Endothelial cell of umbilical vein (primary cell): ENCODE measurements at regions not wholly inside any gene's neighbourhood (a gene's known extent, or its start where the extent isn't known, plus 50 kb on each side); places are given as distances from the start of the nearest gene placed in this dataset.

Experiments used
- BruUV-seq: library from RNA; stranded (reverse); fragments of 400-500 nt; replicated peaks from 2 replicates; lab custom pipeline; 2021; lab: Mats Ljungman, UMichigan
- CTCF ChIA-PET: fragments of 300-600, 350-600 bp; sonication (Branson Sonifier 250); formaldehyde crosslinking; loops from one replicate; lab custom pipeline; 2021; ENCODE audit warnings: antibody characterized with exemption, inconsistent platforms; lab: Charles Lee
- POLR2A ChIA-PET: fragments of 300-600, 350-600 bp; sonication (Branson Sonifier 250); formaldehyde crosslinking; loops from one replicate; lab custom pipeline; 2021; ENCODE audit warnings: antibody characterized with exemption, inconsistent platforms; lab: Charles Lee
- DNase-seq: peaks from one replicate; pipeline ENCODE4 v3.0.0-alpha.2; 2011; ENCODE audit warnings: low read depth, low spot score
- FAIRE-seq: peaks from 2 replicates; lab custom pipeline; 2011; peaks lifted over from hg19 to GRCh38; lab: Jason Lieb, UNC
- H2AFZ ChIP-seq: 2 replicates; pipeline ENCODE4 v1.6.0; 2012; ENCODE audit warnings: low read depth, low read length, control low read depth, inconsistent platforms
- H3K27ac ChIP-seq: 2 replicates; pipeline ENCODE4 v1.5.1; 2011; ENCODE audit warnings: low read depth, mild to moderate bottlenecking, control low read depth, low read length, moderate library complexity; ENCODE audit not compliant: insufficient read depth
- H3K27me3 ChIP-seq, 2 experiments: 2 replicates each; pipeline versions ENCODE4 v1.6.0 to v1.6.1; 2011; ENCODE audit warnings: low read length in 2 of 2, mixed read lengths in 1 of 2; ENCODE audit not compliant: control insufficient read depth in 2 of 2, insufficient read depth in 2 of 2
- H3K36me3 ChIP-seq, 2 experiments: 2 replicates in 1 of 2; 3 replicates in 1 of 2; pipeline ENCODE4 v1.5.1; 2011; ENCODE audit warnings: low read length in 2 of 2, mild to moderate bottlenecking in 1 of 2, moderate library complexity in 1 of 2; ENCODE audit not compliant: control insufficient read depth in 2 of 2, insufficient read depth in 2 of 2; ENCODE audit errors: extremely low read depth in 1 of 2
- H3K4me1 ChIP-seq: 3 replicates; pipeline ENCODE4 v1.5.1; 2011; ENCODE audit warnings: mild to moderate bottlenecking, low read length; ENCODE audit not compliant: control insufficient read depth, insufficient read depth; ENCODE audit errors: extremely low read depth
- H3K4me2 ChIP-seq: 2 replicates; pipeline ENCODE4 v1.6.1; 2011; ENCODE audit warnings: low read length, control low read depth, mixed read lengths; ENCODE audit not compliant: insufficient read depth
- H3K4me3 ChIP-seq, 3 experiments: fragments of 200-600 bp in 1 of 3; sonication (generic), shearing (Covaris generic) in 1 of 3; replicated peaks in 1 of 3; 2 replicates each; pipeline ENCODE4 v1.5.1; 2011 to 2016; ENCODE audit warnings: control low read depth in 3 of 3, low read length in 3 of 3, mild to moderate bottlenecking in 2 of 3, inconsistent platforms in 1 of 3, low read depth in 1 of 3, moderate library complexity in 1 of 3; ENCODE audit not compliant: insufficient read depth in 1 of 3
- H3K79me2 ChIP-seq: 2 replicates; pipeline ENCODE4 v1.6.0; 2012; ENCODE audit warnings: low read length, inconsistent platforms; ENCODE audit not compliant: control insufficient read depth, insufficient read depth
- H3K9ac ChIP-seq: replicated peaks from 2 replicates; pipeline ENCODE3; 2011; ENCODE audit warnings: low read length, control low read depth; ENCODE audit not compliant: insufficient read depth; ENCODE audit errors: extremely low read depth
- H3K9me1 ChIP-seq: replicated peaks from 3 replicates; pipeline ENCODE4 v1.6.0; 2011; ENCODE audit warnings: mild to moderate bottlenecking, low read length; ENCODE audit not compliant: control insufficient read depth, insufficient read depth; ENCODE audit errors: extremely low read depth
- H3K9me3 ChIP-seq: replicated peaks from 2 replicates; pipeline ENCODE4 v1.5.1; 2012; ENCODE audit warnings: low read length, inconsistent platforms; ENCODE audit not compliant: control insufficient read depth, insufficient read depth
- H4K20me1 ChIP-seq: replicated peaks from 2 replicates; pipeline ENCODE3; 2011; ENCODE audit warnings: mild to moderate bottlenecking, low read length; ENCODE audit not compliant: control insufficient read depth, insufficient read depth; ENCODE audit errors: extremely low read depth
- CTCF ChIP-seq, 2 donors: IDR thresholded peaks; 1 replicate in 1 of 2; 2 replicates in 1 of 2; pipeline ENCODE4 v1.5.1; 2011; ENCODE audit warnings: low read length in 2 of 2, mild to moderate bottlenecking in 2 of 2, moderate library complexity in 2 of 2, control low read depth in 1 of 2, inconsistent platforms in 1 of 2, low read depth in 1 of 2; ENCODE audit not compliant: insufficient read depth in 1 of 2; ENCODE audit errors: extremely low read depth in 1 of 2
- EZH2 ChIP-seq: IDR thresholded peaks from 2 replicates; pipeline ENCODE4 v1.6.1; 2012; ENCODE audit warnings: borderline replicate concordance, low read depth, mild to moderate bottlenecking, moderate library complexity, low read length, inconsistent platforms; ENCODE audit not compliant: severe bottlenecking
- FOS ChIP-seq: IDR thresholded peaks from 2 replicates; pipeline ENCODE4 v1.6.1; 2011; ENCODE audit warnings: mild to moderate bottlenecking, low read length, moderate library complexity, borderline replicate concordance; ENCODE audit not compliant: insufficient read depth
- GATA2 ChIP-seq: IDR thresholded peaks from 2 replicates; pipeline ENCODE4 v1.7.0; 2011; ENCODE audit warnings: low read depth, mild to moderate bottlenecking, moderate library complexity, mixed read lengths, low read length; ENCODE audit not compliant: insufficient read length, insufficient read depth
- JUN ChIP-seq: IDR thresholded peaks from 2 replicates; pipeline ENCODE4 v1.6.1; 2011; ENCODE audit warnings: borderline replicate concordance, low read depth; ENCODE audit not compliant: insufficient read length, insufficient read depth
- MAX ChIP-seq: IDR thresholded peaks from 2 replicates; pipeline ENCODE4 v1.6.1; 2011; ENCODE audit not compliant: insufficient read depth, insufficient read length
- MYC ChIP-seq: IDR thresholded peaks from one replicate; pipeline ENCODE4 v1.6.1; 2011; ENCODE audit warnings: mild to moderate bottlenecking, low read depth, low read length
- POLR2A ChIP-seq: IDR thresholded peaks from 2 replicates; pipeline ENCODE4 v1.6.1; 2012; ENCODE audit warnings: low read depth, mild to moderate bottlenecking, control low read depth, low read length
- POLR2AphosphoS5 ChIP-seq: IDR thresholded peaks from 2 replicates; pipeline ENCODE4 v1.6.1; 2012; ENCODE audit warnings: low read depth, mild to moderate bottlenecking, control low read depth, low read length, moderate library complexity; ENCODE audit not compliant: insufficient read depth
- dilution Hi-C: fragments of 300-500 bp; cut with MboI; formaldehyde crosslinking; loops from one replicate; pipeline ENCODE4 v1.15.0; 2019; ENCODE audit warnings: low sequenced_read_pairs; ENCODE audit not compliant: extremely low pct_ligation_motif_present
- intact Hi-C: fragments of 100-400 bp; cut with micrococcal nuclease; formaldehyde crosslinking; loops from one replicate; pipeline ENCODE4 v1.10.0; 2022

- Histone ChIP-seq H3K4me2 (no peak overlapping the region), H3K36me3 (no peaks in the 10 kb centered on the region), H3K79me2 (no peaks in the 10 kb centered on the region), H3K4me3 (no peak overlapping the region), H3K9me3 (no peaks in the 10 kb centered on the region), H3K27me3 (peaks cover 0 to 2% of the 10 kb centered on the region in 2 experiments), H3K4me1 (peaks cover 6% of the 10 kb centered on the region), H3K27ac (no peak overlapping the region), H3K9ac (no peak overlapping the region), H4K20me1 (no peaks in the 10 kb centered on the region), H2AFZ (no peak overlapping the region), H3K9me1 (no peaks in the 10 kb centered on the region)
- ChIA-PET CTCF (interaction anchor here (1.5 kb wide), 1 partner anchor 10 kb away, joined by 8 read pairs; no protein-coding TSS in a partner anchor), POLR2A (no interaction called here)
- DNase-seq (no peak), FAIRE-seq (no peak)
- BruUV-seq: no TSS peak
- dilution Hi-C loops: no loop called here
- intact Hi-C loops: no loop called here
- TF ChIP-seq GATA2: no peak
- no peak for TF ChIP-seq FOS
- no peak for TF ChIP-seq EZH2
- no peak for TF ChIP-seq CTCF (IDR thresholded peaks at IDR 0.05; ENCODE audit: extremely low read depth in 1 of 2, insufficient read depth in 1 of 2, low read depth in 1 of 2, low read length in 2 of 2)
- no peak for TF ChIP-seq POLR2A
- TF ChIP-seq JUN: no peak
- no peak for TF ChIP-seq MYC
- TF ChIP-seq MAX: no peak
- no peak for TF ChIP-seq POLR2AphosphoS5
These were observed 141.6 kb upstream of the UNC5B start for GRCh38 chr10:71070741-71071140.
